ENCODE measurements at regions not wholly inside any gene's neighbourhood (a gene's known extent, or its start where the extent isn't known, plus 50 kb on each side); places are given as distances from the start of the nearest gene placed in this dataset.

GRCh38 chr1:193740762-193741161 is 554.3 kb upstream of the B3GALT2 start:
- DNase-seq = no peak

GRCh38 chr1:193736507-193736906 is 550.1 kb upstream of the B3GALT2 start:
- no peak for DNase-seq

GRCh38 chr1:193733674-193734073 is 547.3 kb upstream of the B3GALT2 start:
- no peak for DNase-seq

- DNase-seq = no peak
Measured at GRCh38 chr1:193730017-193730416, 543.6 kb upstream of the B3GALT2 start.

GRCh38 chr1:193729429-193729828 is 543.0 kb upstream of the B3GALT2 start:
- peak; percentile 40 for DNase-seq

GRCh38 chr1:193727850-193728249 is 541.4 kb upstream of the B3GALT2 start:
- no peak for DNase-seq

- DNase-seq = no peak
Measured at GRCh38 chr1:193726722-193727121, 540.3 kb upstream of the B3GALT2 start.

GRCh38 chr1:193712392-193712791 is 526.0 kb upstream of the B3GALT2 start:
- no peak for DNase-seq

GRCh38 chr1:193709607-193710006 is 523.2 kb upstream of the B3GALT2 start:
- no peak for DNase-seq

- DNase-seq = no peak
Measured at GRCh38 chr1:193707271-193708021, 521.0 kb upstream of the B3GALT2 start.

- DNase-seq = no peak
Measured at GRCh38 chr1:193706766-193707165, 520.4 kb upstream of the B3GALT2 start.

- no peak for DNase-seq
Measured at GRCh38 chr1:193705554-193705981, 519.2 kb upstream of the B3GALT2 start.

GRCh38 chr1:193703655-193704054 is 517.2 kb upstream of the B3GALT2 start:
- no peak for DNase-seq

GRCh38 chr1:193703121-193703520 is 516.7 kb upstream of the B3GALT2 start:
- no peak for DNase-seq

- DNase-seq = no peak
Measured at GRCh38 chr1:193701759-193702158, 515.3 kb upstream of the B3GALT2 start.

GRCh38 chr1:193700710-193701355 is 514.4 kb upstream of the B3GALT2 start:
- no peak for DNase-seq

GRCh38 chr1:193699261-193699660 is 512.8 kb upstream of the B3GALT2 start:
- DNase-seq = no peak

GRCh38 chr1:193697776-193698175 is 511.4 kb upstream of the B3GALT2 start:
- no peak for DNase-seq

GRCh38 chr1:193697115-193697762 is 510.8 kb upstream of the B3GALT2 start:
- no peak for DNase-seq

- DNase-seq = no peak
Measured at GRCh38 chr1:193694741-193695140, 508.3 kb upstream of the B3GALT2 start.

- peak; percentile 83 for DNase-seq
Measured at GRCh38 chr1:193685986-193686385, 499.6 kb upstream of the B3GALT2 start.

GRCh38 chr1:193681422-193681821 is 495.0 kb upstream of the B3GALT2 start:
- no peak for DNase-seq

- DNase-seq = no peak
Measured at GRCh38 chr1:193680924-193681316, 494.5 kb upstream of the B3GALT2 start.

All from hematopoietic multipotent progenitor cell treated with erythropoietin and hydrocortisone succinate and interleukin-3 and kit ligand, for 8 days (in vitro differentiated cells).